GM18499 (cell line): ENCODE measurements at regions not wholly inside any gene's neighbourhood (a gene's known extent, or its start where the extent isn't known, plus 50 kb on each side); places are given as distances from the start of the nearest gene placed in this dataset.

ENCODE experiments used
- ATAC-seq: cut with Tn5 transposase; IDR thresholded peaks from one replicate; pipeline ENCODE4 v1.9.1; 2021; ENCODE audit warnings: moderate number of reproducible peaks; ENCODE audit not compliant: insufficient read depth, unreplicated experiment

DNA sequence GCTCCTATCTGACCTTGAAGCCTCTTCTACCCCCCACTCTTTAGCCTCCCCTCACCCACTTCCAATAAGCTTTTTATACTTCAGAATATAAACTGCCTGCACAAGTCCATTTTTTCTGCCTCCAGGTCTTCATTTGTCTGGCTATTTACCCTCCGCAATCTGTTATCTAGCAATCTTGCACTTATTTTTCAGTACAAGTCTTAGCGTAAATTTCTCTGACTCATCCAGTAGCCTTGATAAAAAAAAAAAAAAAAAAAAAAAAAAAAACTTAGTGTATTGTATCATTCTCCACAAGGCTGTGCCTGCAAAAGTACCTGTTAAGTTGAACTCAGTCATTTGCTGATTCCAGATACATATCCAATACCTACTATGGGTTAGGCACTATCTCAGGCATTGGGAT lies 219.5 kb upstream of the DKK2 start:
- no peak for ATAC-seq

DNA sequence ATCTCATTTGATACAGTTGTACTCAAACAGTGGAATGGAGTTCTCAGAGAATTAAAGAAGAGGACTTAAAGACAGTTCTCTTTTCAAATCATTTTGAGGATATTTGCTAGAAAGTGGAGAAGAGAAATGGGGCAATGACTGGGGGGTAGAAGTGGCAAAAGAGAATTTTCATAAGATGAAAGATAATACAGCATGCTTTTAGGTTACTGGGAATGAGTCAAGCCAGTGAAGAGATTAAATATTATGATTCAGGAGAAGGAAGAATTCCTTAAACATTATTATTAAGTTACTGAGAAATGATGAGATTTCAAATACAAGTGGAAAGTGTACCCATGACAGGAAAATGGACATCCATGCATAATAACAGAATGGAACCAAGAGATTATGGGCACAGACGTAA lies 219.0 kb upstream of the DKK2 start:
- no peak for ATAC-seq

DNA sequence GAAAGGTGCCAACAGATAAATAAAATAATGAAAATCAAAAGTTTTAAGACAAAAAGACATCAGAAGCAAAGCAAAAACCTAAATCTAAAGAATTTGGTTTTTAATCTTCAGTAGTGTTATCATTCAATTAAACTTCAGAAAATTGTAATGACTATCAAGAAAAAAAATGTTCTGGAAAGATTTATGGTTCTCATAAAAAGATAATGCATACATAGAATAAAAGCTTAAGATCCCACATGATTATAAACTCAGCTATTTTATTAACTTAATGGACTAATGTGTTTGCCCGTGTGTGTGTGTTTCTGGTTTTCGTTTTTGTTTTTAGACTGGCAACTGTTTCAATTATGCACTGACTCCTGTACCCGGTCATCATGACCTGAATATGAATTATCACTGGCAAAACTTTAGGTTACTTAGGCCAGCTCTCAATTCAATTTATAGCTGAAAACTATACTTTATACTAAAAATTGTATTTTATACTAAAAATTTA lies 217.5 kb upstream of the DKK2 start:
- no peak for ATAC-seq

DNA sequence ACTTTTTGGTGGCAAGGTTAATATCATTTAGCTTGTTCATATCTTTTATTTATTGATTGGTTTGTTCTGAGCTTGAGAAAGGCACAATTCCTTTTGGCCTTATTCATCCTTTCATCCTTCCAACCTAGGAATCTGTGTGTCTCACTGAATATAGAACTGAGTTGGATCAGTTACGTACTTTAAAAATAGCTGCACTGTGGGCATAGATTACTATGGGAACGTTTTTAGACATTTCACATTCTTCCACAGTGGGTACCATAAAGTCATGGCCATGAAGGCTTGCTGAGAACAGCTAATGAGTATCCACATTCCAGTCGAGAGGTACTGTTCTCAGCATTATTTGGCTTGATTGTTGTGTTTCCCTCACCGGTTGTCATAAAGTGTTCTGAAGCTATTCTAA lies 217.0 kb upstream of the DKK2 start:
- ATAC-seq, result no peak

DNA sequence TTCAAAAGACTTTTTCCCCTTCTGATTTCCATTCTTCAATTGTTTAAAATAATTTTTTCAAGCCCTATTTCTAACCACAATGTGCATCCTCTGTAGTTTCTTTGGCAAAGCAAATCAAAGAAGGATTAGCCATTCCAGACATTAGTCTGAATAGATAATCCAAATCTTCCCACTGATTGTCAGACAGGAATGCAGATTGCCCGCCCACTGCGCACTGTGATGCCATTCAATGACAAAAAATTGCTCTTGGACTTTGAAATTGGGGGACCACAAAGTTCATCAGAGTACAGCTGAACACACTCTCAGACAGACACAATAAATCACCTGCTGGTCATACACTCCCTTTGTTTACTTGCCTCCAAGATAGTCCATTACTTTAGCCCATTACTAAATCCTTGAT lies 216.5 kb upstream of the DKK2 start:
- no peak for ATAC-seq

DNA sequence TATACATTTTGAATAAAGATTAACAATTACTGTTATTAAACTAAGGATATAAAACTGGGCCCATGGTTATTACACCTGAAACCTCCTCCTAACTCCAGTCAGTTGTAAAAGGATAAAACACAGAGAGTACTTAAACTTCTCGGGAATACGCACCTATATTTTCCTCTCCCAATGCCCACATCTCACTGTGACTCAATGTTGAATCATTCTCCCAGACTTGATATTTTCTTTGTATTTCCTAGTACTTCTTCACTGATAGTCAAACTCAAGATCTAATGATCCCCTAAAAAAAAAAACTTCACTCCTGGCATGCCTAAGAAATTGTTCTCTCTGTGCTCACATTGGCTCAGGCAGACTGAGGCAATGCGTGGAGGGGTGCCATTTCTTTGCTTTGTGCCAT lies 212.5 kb upstream of the DKK2 start:
- no peak for ATAC-seq

DNA sequence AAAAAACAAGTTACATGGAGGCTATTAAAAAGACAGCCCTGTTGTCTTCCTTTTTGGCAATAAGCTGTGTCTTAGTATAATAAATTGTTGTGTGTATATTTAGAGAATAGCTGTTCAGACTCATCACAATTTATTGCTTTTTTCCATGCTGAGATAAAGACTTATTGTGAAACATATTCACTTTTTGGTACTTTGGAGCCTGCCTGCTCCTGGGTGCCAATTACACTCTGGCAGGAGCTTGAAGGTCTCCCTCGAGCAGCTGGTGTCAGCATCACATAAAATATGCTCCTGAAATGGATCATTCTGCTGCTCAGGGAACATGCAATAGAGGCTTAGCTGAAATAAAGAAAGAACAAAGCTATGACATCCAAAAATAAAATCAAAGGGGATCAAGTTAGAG lies 211.6 kb upstream of the DKK2 start:
- no peak for ATAC-seq

DNA sequence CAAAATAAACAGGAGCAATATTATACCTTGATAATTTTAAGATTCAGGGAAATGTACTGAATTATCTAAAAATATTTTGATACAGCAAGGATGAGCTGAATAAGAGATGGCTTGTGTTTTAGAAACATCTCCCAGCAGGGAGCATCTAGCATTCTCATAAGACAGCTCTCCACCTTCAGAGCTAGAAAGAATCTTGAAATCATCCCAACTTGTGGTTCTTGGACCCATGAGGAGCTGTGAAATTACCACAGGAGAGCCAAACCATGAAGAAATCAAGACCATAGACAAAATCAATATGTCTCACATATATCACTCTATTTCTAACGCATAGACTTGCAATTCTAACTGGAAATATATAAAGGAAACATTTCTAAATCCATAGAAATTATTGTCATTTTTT lies 210.6 kb upstream of the DKK2 start:
- no peak for ATAC-seq

DNA sequence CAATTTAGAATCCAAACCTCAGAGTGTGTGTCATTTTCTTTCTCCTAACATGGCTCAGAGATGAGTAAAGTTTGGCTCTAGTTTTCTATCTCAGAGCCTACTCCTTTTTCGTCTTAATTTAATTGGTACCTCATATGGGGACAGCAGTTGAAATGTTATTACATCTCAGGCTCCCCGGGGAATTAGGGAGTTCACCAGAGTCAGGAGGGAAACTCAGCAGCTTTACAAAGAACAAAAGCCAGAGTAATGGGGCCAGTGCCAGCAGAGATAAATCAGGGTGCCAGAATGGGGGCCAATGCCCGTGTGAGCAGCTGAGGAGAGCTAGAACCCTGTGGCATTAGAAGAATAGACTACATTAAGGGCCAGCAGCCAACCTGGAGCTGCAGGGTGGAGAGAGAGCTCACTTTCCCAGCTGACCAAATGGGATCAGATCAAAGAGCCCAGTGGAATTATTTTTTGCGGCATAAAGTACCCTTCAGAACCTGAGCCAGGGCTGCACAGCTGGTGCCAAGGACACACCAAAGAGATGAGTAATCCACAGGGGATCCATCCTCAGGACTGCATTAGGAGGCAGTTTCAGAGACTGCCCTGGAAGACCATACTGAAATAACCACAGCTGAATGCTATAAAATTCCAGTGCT lies 207.1 kb upstream of the DKK2 start:
- no peak for ATAC-seq

DNA sequence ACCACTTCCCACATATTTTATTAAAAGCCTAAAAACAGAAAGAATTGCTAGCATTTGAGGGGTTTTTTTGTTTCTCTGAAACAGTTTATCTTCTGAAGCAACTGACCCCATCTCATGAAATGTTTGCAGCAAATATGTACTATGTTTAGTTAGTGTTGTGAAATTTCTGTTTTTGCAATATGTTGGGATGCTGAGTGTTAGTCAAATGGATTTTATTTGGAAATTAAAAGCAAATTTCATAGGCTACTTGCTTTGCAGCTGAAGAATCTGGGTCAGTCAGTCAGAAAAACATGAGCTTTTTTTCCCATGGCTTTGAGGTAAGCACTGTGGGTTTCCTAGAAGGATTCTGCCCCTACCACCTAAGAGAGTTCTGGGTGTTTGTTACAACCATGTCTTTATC lies 184.9 kb upstream of the DKK2 start:
- ATAC-seq, result no peak

DNA sequence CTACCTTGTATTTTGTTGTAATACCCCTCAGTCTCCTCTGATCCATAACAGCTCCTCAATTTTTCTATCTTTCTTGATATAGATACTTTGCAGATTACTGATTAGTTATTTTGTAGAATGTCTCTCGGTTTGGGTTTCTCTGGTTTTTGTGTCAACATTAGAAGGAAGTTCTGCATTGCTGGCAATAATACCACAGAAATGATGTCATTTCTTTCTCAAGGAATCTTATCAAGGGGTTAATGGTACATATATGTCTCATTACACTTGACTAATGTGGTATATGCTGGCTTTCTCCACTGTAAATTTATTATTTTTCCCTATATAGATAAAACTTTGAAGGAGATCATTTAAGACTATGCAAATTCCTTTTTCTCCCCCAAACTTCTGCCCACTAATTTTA lies 183.6 kb upstream of the DKK2 start:
- no peak for ATAC-seq

DNA sequence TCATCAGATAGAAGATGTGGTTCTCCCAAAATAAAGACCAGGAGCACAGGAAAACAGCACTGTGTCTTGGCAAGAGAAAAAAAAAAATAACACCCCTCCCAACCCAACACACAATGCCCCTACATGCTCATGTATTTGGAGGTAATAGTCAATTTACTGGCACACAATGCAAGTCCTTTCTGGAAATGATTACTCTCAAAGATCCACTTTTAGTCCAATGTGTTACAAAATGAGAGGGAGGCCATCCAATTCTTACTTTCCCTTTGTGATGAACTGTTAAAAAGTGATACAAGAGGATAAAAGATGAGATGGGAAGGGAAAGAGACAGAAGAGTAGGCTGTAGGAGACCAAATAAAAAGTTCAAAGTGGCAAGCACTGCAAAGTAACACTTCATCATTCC lies 180.3 kb upstream of the DKK2 start:
- ATAC-seq, result no peak

DNA sequence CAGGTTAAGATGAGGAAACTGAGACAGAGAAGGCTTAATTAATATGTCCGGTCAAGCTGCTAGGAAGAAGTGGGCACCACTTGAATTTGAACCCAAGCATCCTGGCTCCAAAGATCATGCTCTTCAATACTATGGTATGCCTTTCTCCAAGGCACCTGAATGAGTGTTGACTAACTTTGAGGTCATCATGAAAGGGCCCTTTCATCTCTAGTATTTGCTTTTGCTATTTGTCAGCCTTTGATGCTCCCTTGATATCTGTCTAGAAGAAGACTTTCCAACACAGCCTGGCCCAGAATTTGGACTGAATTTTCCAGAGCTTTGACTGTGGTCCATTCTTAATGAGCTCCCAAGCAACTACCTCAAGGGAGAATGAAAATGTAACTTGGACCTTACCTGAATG lies 179.1 kb upstream of the DKK2 start:
- ATAC-seq, result no peak

DNA sequence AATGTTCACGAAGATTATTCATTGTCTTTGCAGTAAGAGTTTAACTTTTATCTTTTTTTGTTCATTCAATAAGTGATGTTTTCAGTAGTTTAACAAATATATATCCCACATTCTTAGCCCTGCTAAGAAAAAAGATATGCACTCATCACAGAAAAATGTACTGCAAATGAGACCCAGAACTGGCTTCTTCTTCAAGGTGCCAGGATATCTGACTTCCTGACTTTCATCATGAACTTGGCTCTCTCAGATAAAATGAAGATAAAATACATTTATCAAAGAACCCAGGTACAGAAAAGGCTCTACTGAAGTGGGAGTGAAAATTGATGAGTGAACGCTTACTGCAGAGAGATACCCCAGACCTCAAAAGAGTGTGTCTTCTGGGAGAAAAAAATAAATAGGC lies 177.8 kb upstream of the DKK2 start:
- ATAC-seq, result no peak

DNA sequence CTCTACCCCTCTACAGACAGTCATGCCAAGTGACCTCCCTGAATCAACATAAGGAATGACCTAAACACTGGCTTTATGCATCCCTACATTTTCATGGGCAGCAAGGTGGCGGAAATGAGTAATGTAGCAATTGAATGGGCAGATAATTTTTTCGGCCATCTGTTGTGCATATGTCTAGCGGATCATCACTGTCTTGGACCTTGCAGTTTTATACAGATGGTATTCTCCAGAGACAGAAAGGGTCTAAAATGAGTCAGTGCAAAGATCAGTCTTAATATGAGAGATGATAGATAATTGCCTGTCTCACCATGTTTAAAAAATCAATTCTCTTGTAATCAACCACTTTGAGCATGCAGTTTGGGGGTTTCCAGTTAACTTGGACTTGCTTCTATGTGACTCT lies 177.3 kb upstream of the DKK2 start:
- ATAC-seq, result no peak

DNA sequence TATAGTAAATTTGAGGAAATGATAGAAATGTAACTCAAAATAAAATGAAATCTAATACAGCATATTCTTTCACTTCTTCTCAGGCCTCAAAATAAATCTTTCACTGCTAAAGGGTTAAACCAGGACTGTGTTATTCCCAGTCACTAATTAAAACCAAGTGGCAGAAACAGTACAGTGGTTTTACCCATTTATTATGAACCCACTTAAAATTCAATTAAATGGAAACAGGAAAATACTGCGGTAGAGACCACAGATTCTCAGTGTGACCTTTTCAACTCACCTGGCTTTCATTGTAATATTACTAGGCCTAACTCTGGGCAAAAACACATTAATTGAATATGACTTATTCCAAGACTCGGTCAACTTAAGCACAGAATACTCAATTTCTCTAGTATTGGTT lies 176.5 kb upstream of the DKK2 start:
- no peak for ATAC-seq

DNA sequence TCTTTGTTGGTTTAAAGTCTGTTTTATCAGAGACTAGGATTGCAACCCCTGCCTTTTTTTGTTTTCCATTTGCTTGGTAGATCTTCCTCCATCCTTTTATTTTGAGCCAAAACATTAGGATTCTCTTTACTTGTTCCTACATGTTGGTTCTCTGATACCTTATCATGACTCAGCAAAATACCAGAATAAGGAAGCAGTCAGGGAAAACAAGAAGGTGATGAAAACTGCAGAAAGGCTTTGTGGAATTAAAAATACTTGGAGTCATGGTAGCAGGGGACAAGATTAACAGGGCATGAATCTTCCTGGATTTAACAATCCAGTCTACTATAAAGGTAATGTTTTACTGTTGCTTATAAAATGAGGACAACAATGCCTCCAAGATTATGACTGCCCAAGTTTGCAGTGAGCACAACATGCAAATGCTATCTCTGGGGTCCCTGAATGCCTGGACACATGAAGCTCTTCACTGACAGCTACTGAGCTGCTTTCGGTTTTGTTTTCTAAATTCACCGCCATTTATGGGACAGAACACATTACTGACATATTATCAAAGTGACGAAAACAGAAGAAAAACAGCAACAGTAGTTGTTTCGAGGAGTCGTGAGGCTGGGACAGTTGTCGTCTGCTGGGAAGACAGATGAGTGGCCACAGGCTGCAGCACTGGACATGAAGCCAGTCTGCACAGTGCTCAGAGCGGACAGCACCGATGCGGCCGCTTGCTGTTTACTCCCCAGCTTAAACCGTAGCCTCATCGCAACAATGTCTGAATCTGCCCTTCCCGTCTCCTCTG lies 174.5 kb upstream of the DKK2 start:
- no peak for ATAC-seq

DNA sequence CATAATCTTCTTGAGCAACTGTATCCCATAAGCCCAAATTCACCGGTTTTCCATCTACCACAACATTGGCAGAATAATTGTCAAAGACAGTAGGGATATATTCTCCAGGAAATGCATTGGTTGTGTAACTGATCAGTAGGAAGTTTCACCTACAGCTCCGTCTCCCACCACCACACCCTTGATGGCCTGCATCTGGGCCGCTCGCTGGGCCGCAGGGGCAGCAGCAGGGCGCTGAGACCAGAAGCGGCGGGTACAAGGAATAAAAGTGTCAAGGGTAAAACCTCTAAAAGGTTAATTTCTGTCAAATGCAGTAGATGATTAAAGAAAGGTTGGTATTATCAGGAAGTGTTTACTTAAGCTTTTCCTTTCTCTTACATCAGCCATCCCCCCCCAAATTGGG lies 167.6 kb upstream of the DKK2 start:
- no peak for ATAC-seq

DNA sequence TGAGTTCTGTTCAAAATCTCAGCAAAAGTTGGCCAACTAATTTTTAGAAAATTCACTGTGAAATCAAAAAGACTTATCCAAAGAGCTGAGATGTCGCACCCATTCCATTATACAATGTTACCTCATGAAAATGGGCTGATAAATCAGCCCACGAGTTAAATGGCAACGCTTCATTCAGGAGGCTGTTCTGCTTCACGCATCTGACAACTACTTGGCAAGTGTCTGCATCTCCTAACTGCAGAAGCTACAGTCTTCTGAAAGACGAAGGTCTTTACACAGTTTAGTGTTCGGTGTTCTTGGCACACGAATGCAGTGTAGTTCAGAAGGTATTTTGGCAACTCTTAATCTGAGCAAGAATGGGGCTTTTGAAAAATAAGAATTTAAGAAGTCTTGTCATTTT lies 166.6 kb upstream of the DKK2 start:
- no peak for ATAC-seq

DNA sequence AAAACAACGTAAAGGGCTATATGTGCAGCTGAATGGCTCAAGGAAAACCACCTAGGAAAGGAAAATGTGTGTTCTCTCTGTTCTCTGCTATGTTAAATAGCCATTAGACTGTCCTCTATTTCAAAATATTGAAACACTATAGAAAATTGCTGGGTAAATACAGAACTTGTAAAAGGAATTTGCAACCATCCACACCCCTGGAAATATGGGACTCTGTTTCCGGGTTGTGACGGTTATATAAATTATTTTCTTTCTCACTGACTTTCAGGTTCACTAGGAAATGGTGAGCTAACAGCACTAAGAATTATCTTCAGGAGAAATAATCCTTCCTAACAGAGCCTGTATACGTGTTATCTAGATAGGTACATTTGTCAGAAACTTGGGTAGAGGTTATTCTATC lies 161.0 kb upstream of the DKK2 start:
- no peak for ATAC-seq

DNA sequence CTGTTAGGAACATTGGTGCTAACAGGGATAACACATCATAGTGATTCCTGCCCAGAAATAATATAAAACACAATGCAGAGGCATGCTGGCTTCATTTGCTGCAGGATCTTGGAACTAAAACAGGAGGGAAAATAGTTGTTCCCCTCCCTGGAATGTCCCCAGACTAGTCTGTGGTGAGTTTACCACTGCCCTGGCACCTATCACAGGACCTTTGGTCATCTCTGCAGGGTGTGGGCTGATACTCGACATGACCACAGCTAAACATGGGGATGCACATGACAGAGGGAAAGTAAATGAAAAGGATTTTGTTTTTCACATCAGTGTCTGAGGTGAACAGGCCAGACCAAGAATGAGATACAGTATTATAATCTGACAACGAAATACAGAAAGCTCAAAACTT lies 160.2 kb upstream of the DKK2 start:
- no peak for ATAC-seq

DNA sequence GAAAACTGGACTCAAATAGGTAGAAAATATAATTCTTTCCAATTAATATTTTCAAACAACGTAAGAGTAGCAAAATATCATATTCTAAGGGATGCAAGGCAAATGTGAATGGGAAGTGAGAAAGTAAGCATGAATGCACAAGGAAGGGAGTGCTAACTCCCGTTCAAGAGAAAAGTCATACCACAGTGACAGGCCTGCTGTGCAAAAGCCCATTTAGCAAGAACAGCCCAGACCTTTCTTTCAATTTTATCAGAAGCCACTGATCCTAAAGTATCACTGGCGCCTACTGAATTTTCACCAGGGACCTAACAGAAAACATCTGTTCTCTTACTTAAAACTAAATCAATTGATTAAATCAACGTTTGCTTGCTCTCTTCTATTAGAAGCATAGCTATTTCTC lies 157.9 kb upstream of the DKK2 start:
- ATAC-seq, result no peak
